ENCODE measurements at regions not wholly inside any gene's neighbourhood (a gene's known extent, or its start where the extent isn't known, plus 50 kb on each side); places are given as distances from the start of the nearest gene placed in this dataset.
A peak's percentile ranks its signal among the peaks of the same experiment; 100 is the strongest.

DNA sequence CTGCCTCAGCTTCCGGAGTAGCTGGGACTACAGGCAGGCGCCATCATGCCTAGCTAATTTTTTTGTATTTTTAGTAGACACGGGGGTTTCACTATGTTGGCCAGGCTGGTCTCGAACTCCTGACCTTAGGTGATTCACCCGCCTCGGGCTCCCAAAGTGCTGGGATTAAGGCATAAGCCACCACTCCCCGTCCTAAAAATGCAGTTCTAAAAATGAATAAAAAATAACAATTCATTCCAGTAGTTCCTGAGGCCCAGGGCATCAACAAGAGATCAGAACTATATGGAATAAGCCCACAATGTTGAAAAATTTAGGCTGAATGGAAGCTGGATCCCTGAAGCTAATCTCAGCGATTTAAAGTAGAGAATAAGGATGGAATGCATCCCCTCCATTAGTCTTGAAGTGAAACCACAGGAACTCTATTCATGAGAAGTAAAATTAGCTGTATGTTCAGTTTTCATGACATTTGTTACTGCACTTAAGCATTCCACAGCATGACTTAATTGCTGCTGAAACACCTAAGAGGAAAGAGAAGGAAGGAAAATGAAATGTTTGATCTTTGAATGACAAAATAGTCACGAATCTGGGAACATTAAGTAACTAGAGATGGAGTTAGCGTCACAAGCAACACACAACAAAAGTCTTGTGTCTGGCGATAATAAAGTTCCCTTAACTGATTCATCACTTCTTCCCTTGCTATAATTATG, 80.4 kb upstream of the RIPOR2 start:
- H3K4me1 ChIP-seq, result peaks cover 4% of the 10 kb centered on the region
- Mint-ChIP-seq H3K36me3 (no peaks in the 10 kb centered on the region), H3K9me3 (no peaks in the 10 kb centered on the region), H3K27me3 (ENCODE audit: insufficient read depth, low read depth) (peaks cover 2% of the 10 kb centered on the region), H3K27ac (no peak overlapping the region), H3K4me1 (peaks cover 24% of the 10 kb centered on the region), H3K4me3 (no peak overlapping the region)
- H3K9me3 ChIP-seq (ENCODE audit: low read depth), result no peaks in the 10 kb centered on the region
- H3K27me3 ChIP-seq, result no peaks in the 10 kb centered on the region
- no peak overlapping the region for H3K4me2 ChIP-seq
- no peaks in the 10 kb centered on the region for H3K36me3 ChIP-seq
- H3K79me2 ChIP-seq (ENCODE audit: low read depth), result no peaks in the 10 kb centered on the region
- peaks cover 11% of the 10 kb centered on the region for H3F3A ChIP-seq (ENCODE audit: low read depth)
- H4K20me1 ChIP-seq (ENCODE audit: low read depth), result no peaks in the 10 kb centered on the region
- no peak overlapping the region for H3K4me3 ChIP-seq
- TF ChIP-seq EZH2phosphoT487 (IDR thresholded peaks at IDR 0.05) (no peak), CTCF (IDR thresholded peaks at IDR 0.05) (no peak), EZH2 (IDR thresholded peaks at IDR 0.05) (no peak)
- no peak overlapping the region for H3K27ac ChIP-seq
- H2AFZ ChIP-seq (replicated peaks), result no peak overlapping the region
- DNase-seq (ENCODE audit: low spot score), result no peak
- no peak overlapping the region for H3K9ac ChIP-seq

DNA sequence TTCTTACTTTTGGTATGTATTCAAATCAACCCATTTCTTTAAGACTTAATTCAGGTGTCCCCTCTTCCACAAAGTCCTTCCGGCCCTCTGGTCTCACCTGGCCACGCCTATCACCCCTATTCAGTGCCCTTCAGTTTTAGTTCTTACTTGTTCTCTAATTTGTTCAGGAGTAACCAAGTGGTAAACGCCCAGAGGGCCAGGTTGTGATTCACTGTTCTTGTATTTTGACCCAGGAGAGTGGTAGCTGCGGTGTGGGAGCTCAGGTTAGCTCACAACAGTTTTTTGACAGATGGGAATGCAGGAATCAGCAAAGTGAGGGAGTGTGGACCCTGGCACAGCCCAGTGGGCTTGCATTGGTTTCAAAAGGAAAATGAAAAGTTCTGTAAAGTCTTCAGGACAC, 81.7 kb upstream of the RIPOR2 start:
- H3K36me3 Mint-ChIP-seq, result no peaks in the 10 kb centered on the region
- peaks cover 24% of the 10 kb centered on the region for H3K4me1 Mint-ChIP-seq
- TF ChIP-seq EZH2 (IDR thresholded peaks at IDR 0.05) (no peak), EZH2phosphoT487 (IDR thresholded peaks at IDR 0.05) (no peak), CTCF (IDR thresholded peaks at IDR 0.05) (no peak)
- no peaks in the 10 kb centered on the region for H3K27me3 ChIP-seq
- H3K4me3 ChIP-seq, result no peak overlapping the region
- no peak overlapping the region for H3K4me2 ChIP-seq
- H3K36me3 ChIP-seq, result no peaks in the 10 kb centered on the region
- H3K27ac Mint-ChIP-seq, result no peak overlapping the region
- no peaks in the 10 kb centered on the region for H3K79me2 ChIP-seq (ENCODE audit: low read depth)
- H4K20me1 ChIP-seq (ENCODE audit: low read depth), result no peaks in the 10 kb centered on the region
- H3K9ac ChIP-seq, result no peak overlapping the region
- H3K4me1 ChIP-seq, result peaks cover 4% of the 10 kb centered on the region
- H3K27me3 Mint-ChIP-seq (ENCODE audit: insufficient read depth, low read depth), result peaks cover 1% of the 10 kb centered on the region
- no peak for DNase-seq (ENCODE audit: low spot score)
- H3K9me3 Mint-ChIP-seq, result no peaks in the 10 kb centered on the region
- no peaks in the 10 kb centered on the region for H3K9me3 ChIP-seq (ENCODE audit: low read depth)
- H3K4me3 Mint-ChIP-seq, result no peak overlapping the region
- H3F3A ChIP-seq (ENCODE audit: low read depth), result peaks cover 11% of the 10 kb centered on the region
- no peak overlapping the region for H2AFZ ChIP-seq (replicated peaks)
- no peak overlapping the region for H3K27ac ChIP-seq

DNA sequence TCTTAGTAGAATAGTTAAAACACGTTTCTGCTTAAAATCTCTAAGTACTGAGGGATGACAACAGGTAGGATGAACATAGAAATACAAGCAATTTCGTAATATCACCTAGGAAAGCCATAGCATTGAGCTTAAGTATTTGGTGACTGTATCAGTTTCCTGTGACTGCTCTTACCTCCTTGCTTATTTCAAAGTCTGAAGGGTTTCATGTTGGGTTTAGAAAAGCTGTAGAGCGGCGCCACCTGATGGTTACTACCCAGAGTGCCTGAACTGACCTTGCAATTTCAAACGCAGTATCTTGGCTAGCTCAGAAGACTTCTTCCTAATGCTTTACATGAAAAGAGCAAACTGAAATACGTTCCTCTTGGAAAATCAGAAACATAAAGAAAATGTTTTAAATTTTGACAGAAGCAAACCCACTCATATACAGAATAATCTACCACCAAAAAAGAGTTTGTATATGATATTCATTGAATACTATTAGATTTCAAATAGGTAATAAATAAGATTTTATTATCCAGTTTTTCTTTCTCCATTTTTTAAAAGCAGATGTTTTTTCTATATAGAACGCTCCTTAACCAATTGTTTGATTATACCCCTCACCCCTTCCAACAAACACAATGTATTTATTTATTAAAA, 82.3 kb upstream of the RIPOR2 start:
- no peaks in the 10 kb centered on the region for H3K9me3 ChIP-seq (ENCODE audit: low read depth)
- no peaks in the 10 kb centered on the region for H3K27me3 ChIP-seq
- no peaks in the 10 kb centered on the region for H4K20me1 ChIP-seq (ENCODE audit: low read depth)
- H2AFZ ChIP-seq (replicated peaks), result no peak overlapping the region
- Mint-ChIP-seq H3K27me3 (ENCODE audit: insufficient read depth, low read depth) (no peaks in the 10 kb centered on the region), H3K9me3 (no peaks in the 10 kb centered on the region), H3K36me3 (no peaks in the 10 kb centered on the region), H3K4me1 (peaks cover 23% of the 10 kb centered on the region), H3K4me3 (no peak overlapping the region), H3K27ac (no peak overlapping the region)
- no peaks in the 10 kb centered on the region for H3K79me2 ChIP-seq (ENCODE audit: low read depth)
- no peak overlapping the region for H3K9ac ChIP-seq
- DNase-seq (ENCODE audit: low spot score), result peak; percentile 81
- H3F3A ChIP-seq (ENCODE audit: low read depth), result peaks cover 11% of the 10 kb centered on the region
- peaks cover 4% of the 10 kb centered on the region for H3K4me1 ChIP-seq
- H3K4me3 ChIP-seq, result no peak overlapping the region
- TF ChIP-seq EZH2 (IDR thresholded peaks at IDR 0.05) (no peak), EZH2phosphoT487 (IDR thresholded peaks at IDR 0.05) (no peak), CTCF (IDR thresholded peaks at IDR 0.05) (peak; percentile 91)
- H3K27ac ChIP-seq, result no peak overlapping the region
- H3K4me2 ChIP-seq, result no peak overlapping the region
- H3K36me3 ChIP-seq, result no peaks in the 10 kb centered on the region

Measured in neural progenitor cell (in vitro differentiated cells).